IPS-20b (cell line): ENCODE measurements at regions not wholly inside any gene's neighbourhood (a gene's known extent, or its start where the extent isn't known, plus 50 kb on each side); places are given as distances from the start of the nearest gene placed in this dataset.
A peak's percentile ranks its signal among the peaks of the same experiment; 100 is the strongest.
"Not testable (repeated sequence)": the region's sequence is repeated elsewhere in the genome, so short reads cannot be mapped to it uniquely, and the experiment has no call there.

Source experiments
- H3K27ac ChIP-seq: one replicate; pipeline ENCODE4 v1.5.1; 2013; ENCODE audit warnings: low read length
- H3K27me3 ChIP-seq: 2 replicates; pipeline ENCODE4 v1.6.1; 2013; ENCODE audit warnings: mild to moderate bottlenecking, low read length, inconsistent platforms; ENCODE audit not compliant: insufficient read depth
- H3K36me3 ChIP-seq: 2 replicates; pipeline ENCODE4 v1.6.1; 2013; ENCODE audit warnings: low read depth, mild to moderate bottlenecking, inconsistent platforms, low read length, moderate library complexity; ENCODE audit not compliant: insufficient read depth
- H3K4me1 ChIP-seq: 2 replicates; pipeline ENCODE4 v1.6.1; 2013; ENCODE audit warnings: mild to moderate bottlenecking, control low read depth, inconsistent platforms, low read length, moderate library complexity; ENCODE audit not compliant: insufficient read depth
- H3K4me3 ChIP-seq: 2 replicates; pipeline ENCODE4 v1.5.1; 2013; ENCODE audit warnings: mild to moderate bottlenecking, low read length, inconsistent platforms
- H3K9ac ChIP-seq: 2 replicates; pipeline ENCODE4 v1.6.1; 2013; ENCODE audit warnings: low read depth, mild to moderate bottlenecking, inconsistent platforms, low read length, moderate library complexity
- H3K9me3 ChIP-seq: 2 replicates; pipeline ENCODE4 v1.6.1; 2013; ENCODE audit warnings: mild to moderate bottlenecking, low read depth, low read length, inconsistent platforms; ENCODE audit not compliant: insufficient read depth

GRCh38 chr18:38664929-38665328, 1099.3 kb upstream of the CELF4 start:
- Histone ChIP-seq H3K27me3 (no peaks in the 10 kb centered on the region), H3K9me3 (no peaks in the 10 kb centered on the region), H3K4me1 (no peaks in the 10 kb centered on the region; the same call in 1 of the 2 replicates), H3K9ac (no peak overlapping the region), H3K4me3 (no peak overlapping the region), H3K27ac (no peak overlapping the region), H3K36me3 (no peaks in the 10 kb centered on the region)

- no peaks in the 10 kb centered on the region for H3K4me1 ChIP-seq
- H3K9ac ChIP-seq = no peak overlapping the region
- no peaks in the 10 kb centered on the region for H3K9me3 ChIP-seq
- no peak overlapping the region for H3K4me3 ChIP-seq
- no peaks in the 10 kb centered on the region for H3K36me3 ChIP-seq
- H3K27me3 ChIP-seq = no peaks in the 10 kb centered on the region
- H3K27ac ChIP-seq = no peak overlapping the region
These were observed 1098.1 kb upstream of the CELF4 start for GRCh38 chr18:38663682-38664081.

GRCh38 chr18:38663270-38663669, 1097.7 kb upstream of the CELF4 start:
- H3K36me3 ChIP-seq = no peaks in the 10 kb centered on the region
- no peaks in the 10 kb centered on the region for H3K27me3 ChIP-seq
- H3K9ac ChIP-seq = no peak overlapping the region
- no peak overlapping the region for H3K27ac ChIP-seq
- no peaks in the 10 kb centered on the region for H3K9me3 ChIP-seq
- H3K4me3 ChIP-seq = no peak overlapping the region
- H3K4me1 ChIP-seq = no peaks in the 10 kb centered on the region

GRCh38 chr18:38654946-38655345, 1089.3 kb upstream of the CELF4 start:
- no peak overlapping the region for H3K4me3 ChIP-seq
- H3K27me3 ChIP-seq = no peaks in the 10 kb centered on the region

GRCh38 chr18:38651736-38652135, 1086.1 kb upstream of the CELF4 start:
- Histone ChIP-seq H3K36me3 (no peaks in the 10 kb centered on the region), H3K4me3 (no peak overlapping the region)

More at GRCh38 chr18:38654946-38655345, 1089.3 kb upstream of the CELF4 start:
- H3K27ac ChIP-seq = no peak overlapping the region
- no peaks in the 10 kb centered on the region; the same call in 1 of the 2 replicates for H3K9me3 ChIP-seq
- H3K4me1 ChIP-seq = no peaks in the 10 kb centered on the region
- H3K36me3 ChIP-seq = no peaks in the 10 kb centered on the region
- H3K9ac ChIP-seq = no peak overlapping the region

GRCh38 chr18:38648179-38648578, 1082.6 kb upstream of the CELF4 start:
- H3K9ac ChIP-seq = no peak overlapping the region
- no peak overlapping the region for H3K27ac ChIP-seq
- no peaks in the 10 kb centered on the region for H3K36me3 ChIP-seq
- no peaks in the 10 kb centered on the region for H3K4me1 ChIP-seq
- H3K4me3 ChIP-seq = no peak overlapping the region
- no peaks in the 10 kb centered on the region for H3K27me3 ChIP-seq
- no peaks in the 10 kb centered on the region for H3K9me3 ChIP-seq

More at GRCh38 chr18:38651736-38652135, 1086.1 kb upstream of the CELF4 start:
- H3K27ac ChIP-seq = no peak overlapping the region
- H3K9ac ChIP-seq = no peak overlapping the region
- H3K9me3 ChIP-seq = no peaks in the 10 kb centered on the region
- no peaks in the 10 kb centered on the region for H3K27me3 ChIP-seq
- H3K4me1 ChIP-seq = no peaks in the 10 kb centered on the region

- H3K9ac ChIP-seq = no peak overlapping the region
- H3K4me1 ChIP-seq = no peaks in the 10 kb centered on the region
- H3K27me3 ChIP-seq = no peaks in the 10 kb centered on the region
- no peak overlapping the region for H3K4me3 ChIP-seq
- no peaks in the 10 kb centered on the region; the same call in 1 of the 2 replicates for H3K9me3 ChIP-seq
- no peaks in the 10 kb centered on the region for H3K36me3 ChIP-seq
- no peak overlapping the region for H3K27ac ChIP-seq
These were observed 1080.7 kb upstream of the CELF4 start for GRCh38 chr18:38646296-38646695.

- Histone ChIP-seq H3K27me3 (no peaks in the 10 kb centered on the region), H3K9me3 (peaks cover 3% of the 10 kb centered on the region), H3K36me3 (no peaks in the 10 kb centered on the region), H3K4me1 (no peaks in the 10 kb centered on the region), H3K27ac (no peak overlapping the region), H3K4me3 (no peak overlapping the region), H3K9ac (no peak overlapping the region)
These were observed 1079.5 kb upstream of the CELF4 start for GRCh38 chr18:38644875-38645641.

- H3K4me1 ChIP-seq = no peaks in the 10 kb centered on the region
- no peaks in the 10 kb centered on the region for H3K27me3 ChIP-seq
- H3K9me3 ChIP-seq = peaks cover 14% of the 10 kb centered on the region
- H3K9ac ChIP-seq = no peak overlapping the region
- no peak overlapping the region for H3K4me3 ChIP-seq
- H3K27ac ChIP-seq = no peak overlapping the region
- H3K36me3 ChIP-seq = no peaks in the 10 kb centered on the region
These were observed 1077.1 kb upstream of the CELF4 start for GRCh38 chr18:38642711-38643110.

- H3K4me3 ChIP-seq, H3K36me3 ChIP-seq, H3K9ac ChIP-seq, H3K27ac ChIP-seq, H3K27me3 ChIP-seq: not testable (repeated sequence)
- Histone ChIP-seq H3K9me3 (peaks cover 14% of the 10 kb centered on the region), H3K4me1 (peaks cover 14% of the 10 kb centered on the region; the same call in 1 of the 2 replicates)
These were observed 1074.1 kb upstream of the CELF4 start for GRCh38 chr18:38639700-38640099.

- H3K9ac ChIP-seq = peak overlapping the region; percentile 14; the same call in 1 of the 2 replicates
- H3K27me3 ChIP-seq = no peaks in the 10 kb centered on the region
- peaks cover 14% of the 10 kb centered on the region for H3K9me3 ChIP-seq
- no peaks in the 10 kb centered on the region for H3K36me3 ChIP-seq
- peak overlapping the region; percentile 36; the same call in 1 of the 2 replicates for H3K4me3 ChIP-seq
- H3K27ac ChIP-seq = no peak overlapping the region
- peaks cover 14% of the 10 kb centered on the region; the same call in 1 of the 2 replicates for H3K4me1 ChIP-seq
These were observed 1070.3 kb upstream of the CELF4 start for GRCh38 chr18:38635709-38636430.

GRCh38 chr18:38634117-38634516, 1068.5 kb upstream of the CELF4 start:
- H3K27me3 ChIP-seq = no peaks in the 10 kb centered on the region
- peaks cover 14% of the 10 kb centered on the region; the same call in 1 of the 2 replicates for H3K4me1 ChIP-seq
- H3K9me3 ChIP-seq = peaks cover 3% of the 10 kb centered on the region

More at GRCh38 chr18:38634117-38634516, 1068.5 kb upstream of the CELF4 start:
- Histone ChIP-seq H3K36me3 (no peaks in the 10 kb centered on the region), H3K4me3 (no peak overlapping the region), H3K9ac (no peak overlapping the region), H3K27ac (no peak overlapping the region)
